ENCODE measurements at regions not wholly inside any gene's neighbourhood (a gene's known extent, or its start where the extent isn't known, plus 50 kb on each side); places are given as distances from the start of the nearest gene placed in this dataset. TPM values are rescaled to one million over a fixed set of nuclear protein-coding genes. Genes with fewer than 3 reads are reported as not detected.
"Not testable (repeated sequence)": the region's sequence is repeated elsewhere in the genome, so short reads cannot be mapped to it uniquely, and the experiment has no call there.

GRCh38 chr2:87693882-87694281 lies 54.0 kb upstream of the PLGLB2 start:
- intact Hi-C loops (cut with micrococcal nuclease); H3K27me3 Mint-ChIP-seq; H3K4me3 Mint-ChIP-seq; H3K27ac Mint-ChIP-seq; H3K27me3 ChIP-seq (ENCODE audit: insufficient read depth, low read length); H3K9me3 Mint-ChIP-seq; H3K36me3 ChIP-seq (ENCODE audit: insufficient read depth, low read length); H3K9me3 ChIP-seq (ENCODE audit: control insufficient read depth in 1 of 2, low read length in 2 of 2); POLR2A ChIA-PET (ENCODE audit: partially characterized antibody); H3K4me1 Mint-ChIP-seq; DNase-seq; H3K4me1 ChIP-seq (ENCODE audit: insufficient read depth, low read length); H3K4me3 ChIP-seq (ENCODE audit: low read length in 2 of 2); CTCF ChIA-PET (ENCODE audit: partially characterized antibody); H3K27ac ChIP-seq (ENCODE audit: low read depth, low read length); H3K36me3 Mint-ChIP-seq: not testable (repeated sequence)

- H3K36me3 Mint-ChIP-seq; H3K4me1 Mint-ChIP-seq; H3K9me3 Mint-ChIP-seq; H3K9me3 ChIP-seq (ENCODE audit: control insufficient read depth in 1 of 2, low read length in 2 of 2); POLR2A ChIA-PET (ENCODE audit: partially characterized antibody); H3K36me3 ChIP-seq (ENCODE audit: insufficient read depth, low read length); DNase-seq; H3K27me3 ChIP-seq (ENCODE audit: insufficient read depth, low read length); intact Hi-C loops (cut with micrococcal nuclease); H3K27ac Mint-ChIP-seq; H3K27me3 Mint-ChIP-seq; H3K4me3 Mint-ChIP-seq; H3K4me3 ChIP-seq (ENCODE audit: low read length in 2 of 2); CTCF ChIA-PET (ENCODE audit: partially characterized antibody); H3K27ac ChIP-seq (ENCODE audit: low read depth, low read length); H3K4me1 ChIP-seq (ENCODE audit: insufficient read depth, low read length): not testable (repeated sequence)
Observed at GRCh38 chr2:87695596-87696323, 52.1 kb upstream of the PLGLB2 start.

Small RNA genes lying in the stretch of these regions (microRNA-seq; reads per million reads assigned to microRNA genes)
- not detected for gene MIR4771-1 (ENCODE audit: borderline microRNAs expressed, borderline number of aligned reads, borderline replicate concordance)
